NOMO-1 treated with dmso at 0.1 percent for 144 hours (cell line): ENCODE measurements at regions not wholly inside any gene's neighbourhood (a gene's known extent, or its start where the extent isn't known, plus 50 kb on each side); places are given as distances from the start of the nearest gene placed in this dataset.
"Not testable (repeated sequence)": the region's sequence is repeated elsewhere in the genome, so short reads cannot be mapped to it uniquely, and the experiment has no call there.

Source experiments
- DNase-seq: peaks from one replicate; lab custom pipeline; 2025; ENCODE audit not compliant: unreplicated experiment; lab: John Stamatoyannopoulos, UW

GRCh38 chr14:22218728-22219127 lies 370.3 kb downstream of the DAD1 start:
- DNase-seq: no peak

- peak; percentile 75 for DNase-seq
Measured at GRCh38 chr14:22213120-22213519, 375.9 kb downstream of the DAD1 start.

GRCh38 chr14:22210906-22211305 lies 378.1 kb downstream of the DAD1 start:
- DNase-seq: no peak

- no peak for DNase-seq
Measured at GRCh38 chr14:22210026-22210425, 379.0 kb downstream of the DAD1 start.

- DNase-seq: no peak
Measured at GRCh38 chr14:22203036-22203435, 386.0 kb downstream of the DAD1 start.

- no peak for DNase-seq
Measured at GRCh38 chr14:22202313-22202712, 386.7 kb downstream of the DAD1 start.

GRCh38 chr14:22200977-22201605 lies 387.9 kb downstream of the DAD1 start:
- peak; percentile 25 for DNase-seq

- not testable (repeated sequence) for DNase-seq
Measured at GRCh38 chr14:22200131-22200530, 388.9 kb downstream of the DAD1 start.

- no peak for DNase-seq
Measured at GRCh38 chr14:22194664-22195063, 394.4 kb downstream of the DAD1 start.

- DNase-seq: no peak
Measured at GRCh38 chr14:22190411-22191191, 398.4 kb downstream of the DAD1 start.

GRCh38 chr14:22189881-22190280 lies 399.1 kb downstream of the DAD1 start:
- DNase-seq: no peak

- DNase-seq: no peak
Measured at GRCh38 chr14:22188318-22188717, 400.7 kb downstream of the DAD1 start.

- DNase-seq: no peak
Measured at GRCh38 chr14:22185789-22186188, 403.2 kb downstream of the DAD1 start.

GRCh38 chr14:22185191-22185590 lies 403.8 kb downstream of the DAD1 start:
- DNase-seq: no peak

GRCh38 chr14:22184830-22185168 lies 404.2 kb downstream of the DAD1 start:
- no peak for DNase-seq

GRCh38 chr14:22184157-22184829 lies 404.7 kb downstream of the DAD1 start:
- DNase-seq: no peak

- DNase-seq: no peak
Measured at GRCh38 chr14:22180045-22180444, 409.0 kb downstream of the DAD1 start.

- no peak for DNase-seq
Measured at GRCh38 chr14:22179190-22179589, 409.8 kb downstream of the DAD1 start.

GRCh38 chr14:22178333-22178839 lies 410.6 kb downstream of the DAD1 start:
- no peak for DNase-seq

- no peak for DNase-seq
Measured at GRCh38 chr14:22177870-22178269, 411.2 kb downstream of the DAD1 start.

- no peak for DNase-seq
Measured at GRCh38 chr14:22176957-22177356, 412.1 kb downstream of the DAD1 start.

GRCh38 chr14:22175278-22175558 lies 413.8 kb downstream of the DAD1 start:
- DNase-seq: not testable (repeated sequence)
